Muscle of leg (tissue), 3 donors: ENCODE measurements at regions not wholly inside any gene's neighbourhood (a gene's known extent, or its start where the extent isn't known, plus 50 kb on each side); places are given as distances from the start of the nearest gene placed in this dataset.
"Not testable (repeated sequence)": the region's sequence is repeated elsewhere in the genome, so short reads cannot be mapped to it uniquely, and the experiment has no call there.

Experiments
- DNase-seq: peaks from one replicate; pipeline ENCODE4 v3.0.0; 2013
- H3K27ac ChIP-seq: one replicate; pipeline ENCODE4 v1.5.1; 2013; ENCODE audit warnings: mild to moderate bottlenecking, low read length, control low read depth
- H3K27me3 ChIP-seq: one replicate; pipeline ENCODE4 v1.6.1; 2013; ENCODE audit warnings: low read length; ENCODE audit not compliant: control insufficient read depth, insufficient read depth
- H3K36me3 ChIP-seq: one replicate; pipeline ENCODE4 v1.6.1; 2013; ENCODE audit warnings: low read length; ENCODE audit not compliant: control insufficient read depth, insufficient read depth
- H3K4me1 ChIP-seq: one replicate; pipeline ENCODE4 v1.6.1; 2013; ENCODE audit warnings: low read length; ENCODE audit not compliant: control insufficient read depth, insufficient read depth
- H3K4me3 ChIP-seq: one replicate; pipeline ENCODE4 v1.5.1; 2013; ENCODE audit warnings: low read length, control low read depth
- H3K9me3 ChIP-seq: replicated peaks from 2 replicates; pipeline ENCODE4 v1.6.1; 2013; ENCODE audit warnings: low read depth, low read length; ENCODE audit not compliant: control insufficient read depth
- WGBS: methylation state at CpG from one replicate; pipeline ENCODE4 v1.1.5; 2013; ENCODE audit warnings: missing lambda C conversion rate; ENCODE audit not compliant: insufficient coverage; 5-methylcytosine and 5-hydroxymethylcytosine counted together

DNA sequence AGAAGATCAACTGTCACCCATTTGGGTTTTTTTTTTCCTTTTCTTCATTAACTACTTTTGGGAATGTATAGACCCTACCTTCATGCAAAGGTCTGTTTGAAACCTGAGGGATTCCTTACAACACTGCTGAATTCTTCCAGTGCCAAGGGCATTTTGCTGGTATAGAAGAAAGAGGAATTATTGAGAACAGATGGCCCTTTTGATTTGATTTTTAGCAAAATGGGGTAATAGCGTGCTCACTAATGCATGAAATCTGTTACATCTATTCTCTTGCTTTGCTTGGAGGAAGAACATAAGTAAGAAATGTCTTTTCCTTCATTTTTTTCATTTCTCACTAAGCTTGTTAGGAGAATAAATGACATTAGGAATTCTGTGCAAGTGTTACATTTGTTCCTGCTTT is 501.9 kb downstream of the TMEM135 start:
- Histone ChIP-seq H3K9me3 (peaks cover 8% of the 10 kb centered on the region), H3K4me3 (no peak overlapping the region), H3K4me1 (no peaks in the 10 kb centered on the region), H3K27me3 (no peaks in the 10 kb centered on the region), H3K27ac (no peak overlapping the region), H3K36me3 (no peaks in the 10 kb centered on the region)
- no CpG with 5 or more reads among the region's 1 CpG for WGBS
- DNase-seq: no peak

- Histone ChIP-seq H3K4me3 (no peak overlapping the region), H3K36me3 (no peaks in the 10 kb centered on the region), H3K9me3 (no peaks in the 10 kb centered on the region), H3K27ac (no peak overlapping the region), H3K4me1 (no peaks in the 10 kb centered on the region), H3K27me3 (no peaks in the 10 kb centered on the region)
- 100% methylated on average over 1 of the region's 4 CpGs for WGBS
- DNase-seq: no peak
Measured at GRCh38 chr11:87536565-87536964, 498.8 kb downstream of the TMEM135 start.

GRCh38 chr11:87536016-87536415 is 498.3 kb downstream of the TMEM135 start:
- Histone ChIP-seq H3K4me1 (no peaks in the 10 kb centered on the region), H3K36me3 (no peaks in the 10 kb centered on the region), H3K9me3 (no peaks in the 10 kb centered on the region), H3K27me3 (no peaks in the 10 kb centered on the region), H3K27ac (no peak overlapping the region), H3K4me3 (no peak overlapping the region)
- no CpG with 5 or more reads among the region's 2 CpGs for WGBS
- no peak for DNase-seq

DNA sequence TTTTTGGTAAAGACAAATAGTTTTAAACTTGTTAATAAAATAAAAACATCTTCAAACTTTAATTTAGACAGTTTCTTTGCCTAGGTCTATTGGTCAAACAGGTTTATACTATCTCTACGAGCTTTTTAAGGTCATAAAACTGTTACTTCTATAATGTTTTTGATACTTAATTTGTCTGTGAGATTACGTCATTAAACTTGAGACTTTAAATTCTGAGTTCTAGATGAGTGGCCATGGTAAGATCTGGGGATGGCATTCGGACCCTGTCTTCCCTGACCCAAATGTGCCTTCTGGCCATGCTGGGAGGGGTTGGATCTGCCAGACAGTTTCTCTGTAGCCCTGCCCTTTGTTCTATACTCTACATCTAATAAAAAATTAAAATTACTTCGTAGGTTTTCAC is 497.8 kb downstream of the TMEM135 start:
- WGBS: no CpG with 5 or more reads among the region's 4 CpGs
- H3K36me3 ChIP-seq: no peaks in the 10 kb centered on the region
- DNase-seq: no peak
- H3K4me3 ChIP-seq: no peak overlapping the region
- H3K27me3 ChIP-seq: no peaks in the 10 kb centered on the region
- no peaks in the 10 kb centered on the region for H3K4me1 ChIP-seq
- H3K9me3 ChIP-seq: no peaks in the 10 kb centered on the region
- no peak overlapping the region for H3K27ac ChIP-seq

DNA sequence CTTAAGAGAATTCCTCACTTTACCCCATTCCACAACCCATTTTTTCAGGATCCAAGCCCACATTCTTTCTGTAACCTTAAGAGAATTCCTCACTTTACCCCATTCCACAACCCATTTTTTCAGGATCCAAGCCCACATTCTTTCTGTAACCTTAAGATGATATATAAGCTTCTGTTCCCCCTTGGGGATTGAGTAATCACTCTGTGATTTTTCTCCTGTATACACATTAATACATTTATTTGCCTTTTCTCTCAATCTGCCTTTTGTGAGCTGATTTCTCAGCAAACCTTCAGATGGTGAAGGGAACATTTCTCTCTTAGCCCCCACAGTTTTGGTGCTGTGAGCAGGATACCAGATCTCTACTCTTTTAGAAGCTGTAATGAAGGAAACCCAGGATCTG is 494.1 kb downstream of the TMEM135 start:
- not testable (repeated sequence) for H3K36me3 ChIP-seq, H3K9me3 ChIP-seq, H3K4me1 ChIP-seq, H3K4me3 ChIP-seq, H3K27me3 ChIP-seq, DNase-seq, H3K27ac ChIP-seq

DNA sequence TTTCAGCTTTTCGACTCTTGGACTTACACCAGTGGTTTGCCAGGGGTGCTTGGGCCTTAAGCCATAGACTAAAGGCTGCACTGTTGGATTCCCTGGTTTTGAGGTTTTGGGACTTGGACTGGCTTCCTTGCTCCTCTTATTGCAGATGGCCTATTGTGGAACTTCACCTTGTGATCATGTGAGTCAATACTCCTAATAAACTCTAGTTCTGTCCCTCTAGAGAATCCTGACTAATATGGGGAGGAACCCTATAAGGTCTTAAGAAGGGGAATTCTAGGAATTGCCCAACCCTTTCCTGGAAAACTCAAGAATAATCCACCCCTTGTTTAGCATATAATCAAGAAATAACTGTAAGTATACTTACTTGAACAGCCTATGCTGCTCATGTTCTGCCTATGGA is 491.8 kb downstream of the TMEM135 start:
- DNase-seq: no peak
- H3K4me3 ChIP-seq: no peak overlapping the region
- no CpG with 5 or more reads among the region's 1 CpG for WGBS

DNA sequence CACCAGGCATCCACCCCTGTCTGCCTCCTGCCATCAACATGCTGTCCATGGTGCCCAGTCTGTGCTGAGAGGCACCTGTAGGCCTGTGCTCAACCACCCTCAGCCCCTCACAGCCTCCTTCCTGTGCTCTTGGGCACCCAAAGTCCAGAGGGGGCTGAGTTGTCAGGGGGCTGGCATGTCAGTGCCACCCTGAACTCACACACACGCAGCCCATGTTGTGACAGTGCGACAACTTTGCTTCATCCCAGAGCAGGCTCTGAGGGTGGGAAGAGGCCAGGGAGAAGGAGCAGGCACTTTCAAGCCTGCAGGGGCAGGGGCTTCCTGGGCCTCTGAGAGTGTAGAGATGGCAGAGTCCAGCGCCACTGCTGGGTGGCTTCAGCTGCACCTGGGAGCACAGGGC is 491.0 kb downstream of the TMEM135 start:
- Histone ChIP-seq H3K27ac (no peak overlapping the region), H3K4me3 (no peak overlapping the region), H3K27me3 (no peaks in the 10 kb centered on the region), H3K36me3 (no peaks in the 10 kb centered on the region), H3K4me1 (no peaks in the 10 kb centered on the region), H3K9me3 (no peaks in the 10 kb centered on the region)
- no peak for DNase-seq
- WGBS: 89% methylated on average over 3 of the region's 3 CpGs

More for the DNA sequence above, 491.8 kb downstream of the TMEM135 start:
- Histone ChIP-seq H3K36me3 (no peaks in the 10 kb centered on the region), H3K9me3 (no peaks in the 10 kb centered on the region), H3K27ac (no peak overlapping the region), H3K4me1 (no peaks in the 10 kb centered on the region), H3K27me3 (no peaks in the 10 kb centered on the region)

DNA sequence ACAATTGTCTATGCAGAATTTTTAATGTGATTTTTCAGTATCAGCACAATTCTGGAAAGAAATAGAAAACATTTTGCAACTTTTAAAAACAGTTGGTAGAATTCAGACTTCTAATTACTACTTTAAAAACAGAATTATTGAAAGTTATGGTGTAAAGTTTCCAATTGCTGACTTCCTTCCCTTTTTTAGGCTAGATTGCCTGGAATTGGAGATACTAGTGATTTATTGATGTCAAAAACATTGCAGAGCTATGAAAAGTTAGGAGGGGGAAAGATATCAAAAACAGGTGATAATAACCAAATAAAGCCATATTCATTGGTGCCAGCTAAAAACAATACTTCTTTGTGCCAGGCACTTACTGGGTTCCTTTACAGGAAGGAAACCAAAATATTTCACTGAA is 485.5 kb downstream of the TMEM135 start:
- DNase-seq: no peak
- Histone ChIP-seq H3K36me3 (no peaks in the 10 kb centered on the region), H3K27me3 (no peaks in the 10 kb centered on the region), H3K27ac (no peak overlapping the region), H3K9me3 (no peaks in the 10 kb centered on the region), H3K4me3 (no peak overlapping the region), H3K4me1 (no peaks in the 10 kb centered on the region)

- no peaks in the 10 kb centered on the region for H3K36me3 ChIP-seq
- DNase-seq: peak; percentile 11
- no peaks in the 10 kb centered on the region for H3K4me1 ChIP-seq
- no peaks in the 10 kb centered on the region for H3K9me3 ChIP-seq
- WGBS: no CpG with 5 or more reads among the region's 1 CpG
- no peak overlapping the region for H3K4me3 ChIP-seq
- H3K27me3 ChIP-seq: no peaks in the 10 kb centered on the region
- H3K27ac ChIP-seq: no peak overlapping the region
Measured at GRCh38 chr11:87518266-87518665, 480.5 kb downstream of the TMEM135 start.

DNA sequence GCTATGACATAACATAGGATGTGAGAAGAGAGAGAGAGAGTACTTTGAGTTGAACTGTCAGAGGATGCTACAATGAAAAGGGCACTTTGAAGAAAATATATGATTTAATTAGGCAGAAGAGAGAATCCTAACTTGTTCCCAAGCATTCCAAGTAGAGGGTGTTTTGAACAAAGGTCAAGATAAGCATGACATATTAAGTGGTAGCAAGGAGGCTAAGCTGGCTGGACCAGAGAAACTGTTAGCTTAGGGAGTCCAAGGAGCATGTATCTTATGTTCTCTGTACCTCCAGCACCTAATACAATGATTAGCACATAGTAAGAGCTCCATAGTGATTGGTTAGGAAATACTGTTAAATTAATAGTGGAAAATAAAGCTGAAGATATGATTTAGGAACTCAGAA is 479.6 kb downstream of the TMEM135 start:
- no peaks in the 10 kb centered on the region for H3K36me3 ChIP-seq
- no peaks in the 10 kb centered on the region for H3K4me1 ChIP-seq
- no peaks in the 10 kb centered on the region for H3K27me3 ChIP-seq
- no peak for DNase-seq
- no peak overlapping the region for H3K27ac ChIP-seq
- no peaks in the 10 kb centered on the region for H3K9me3 ChIP-seq
- no peak overlapping the region for H3K4me3 ChIP-seq

GRCh38 chr11:87507722-87508121 is 470.0 kb downstream of the TMEM135 start:
- H3K4me3 ChIP-seq, H3K27me3 ChIP-seq, DNase-seq, H3K27ac ChIP-seq, H3K9me3 ChIP-seq, H3K4me1 ChIP-seq, H3K36me3 ChIP-seq: not testable (repeated sequence)
- 14% methylated on average over 1 of the region's 2 CpGs for WGBS
